GM10266 (cell line): ENCODE measurements at regions not wholly inside any gene's neighbourhood (a gene's known extent, or its start where the extent isn't known, plus 50 kb on each side); places are given as distances from the start of the nearest gene placed in this dataset.
"Not testable (repeated sequence)": the region's sequence is repeated elsewhere in the genome, so short reads cannot be mapped to it uniquely, and the experiment has no call there.

Experiments used
- DNase-seq: peaks from one replicate; pipeline ENCODE4 v3.0.0; 2012; ENCODE audit errors: extremely low spot score
- TF ChIP-seq, protein P1 (sequence below): IDR thresholded peaks from 2 replicates; pipeline ENCODE4 v1.5.1; 2012; ENCODE audit warnings: mild to moderate bottlenecking, low read depth; ENCODE audit not compliant: control insufficient read depth, insufficient read depth; ENCODE audit errors: missing control alignments

GRCh38 chr22:23495614-23496444 is 84.3 kb downstream of the IGLL1 start:
- DNase-seq = no peak
- TF ChIP-seq, protein P1, sequence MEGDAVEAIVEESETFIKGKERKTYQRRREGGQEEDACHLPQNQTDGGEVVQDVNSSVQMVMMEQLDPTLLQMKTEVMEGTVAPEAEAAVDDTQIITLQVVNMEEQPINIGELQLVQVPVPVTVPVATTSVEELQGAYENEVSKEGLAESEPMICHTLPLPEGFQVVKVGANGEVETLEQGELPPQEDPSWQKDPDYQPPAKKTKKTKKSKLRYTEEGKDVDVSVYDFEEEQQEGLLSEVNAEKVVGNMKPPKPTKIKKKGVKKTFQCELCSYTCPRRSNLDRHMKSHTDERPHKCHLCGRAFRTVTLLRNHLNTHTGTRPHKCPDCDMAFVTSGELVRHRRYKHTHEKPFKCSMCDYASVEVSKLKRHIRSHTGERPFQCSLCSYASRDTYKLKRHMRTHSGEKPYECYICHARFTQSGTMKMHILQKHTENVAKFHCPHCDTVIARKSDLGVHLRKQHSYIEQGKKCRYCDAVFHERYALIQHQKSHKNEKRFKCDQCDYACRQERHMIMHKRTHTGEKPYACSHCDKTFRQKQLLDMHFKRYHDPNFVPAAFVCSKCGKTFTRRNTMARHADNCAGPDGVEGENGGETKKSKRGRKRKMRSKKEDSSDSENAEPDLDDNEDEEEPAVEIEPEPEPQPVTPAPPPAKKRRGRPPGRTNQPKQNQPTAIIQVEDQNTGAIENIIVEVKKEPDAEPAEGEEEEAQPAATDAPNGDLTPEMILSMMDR = no peak

GRCh38 chr22:23494930-23495266 is 85.2 kb downstream of the IGLL1 start:
- TF ChIP-seq, protein P1 = no peak
- DNase-seq = no peak

- TF ChIP-seq, protein P1 = no peak
- no peak for DNase-seq
Observed at GRCh38 chr22:23485490-23485889, 94.6 kb downstream of the IGLL1 start.

GRCh38 chr22:23484651-23485050 is 95.4 kb downstream of the IGLL1 start:
- no peak for DNase-seq
- TF ChIP-seq, protein P1 = no peak

DNA sequence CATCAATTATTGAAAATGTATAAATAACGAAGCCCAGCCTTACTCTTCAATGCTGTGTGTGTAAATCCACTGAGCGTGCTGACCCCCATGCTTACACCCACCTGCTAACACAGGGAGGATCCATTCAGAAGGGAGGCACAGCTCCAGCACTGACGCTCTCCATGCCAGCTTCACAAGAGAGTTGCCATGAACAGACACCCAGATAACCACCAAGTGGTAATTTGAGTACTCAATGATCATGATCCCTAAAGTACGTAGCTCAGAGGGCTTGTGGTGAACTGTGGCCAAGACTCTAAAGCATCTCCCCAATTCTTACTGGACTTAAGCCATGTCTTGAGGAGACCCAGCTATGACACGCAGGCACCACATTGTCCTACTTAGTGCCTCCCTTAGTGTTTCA is 98.7 kb downstream of the IGLL1 start:
- DNase-seq = no peak

DNA sequence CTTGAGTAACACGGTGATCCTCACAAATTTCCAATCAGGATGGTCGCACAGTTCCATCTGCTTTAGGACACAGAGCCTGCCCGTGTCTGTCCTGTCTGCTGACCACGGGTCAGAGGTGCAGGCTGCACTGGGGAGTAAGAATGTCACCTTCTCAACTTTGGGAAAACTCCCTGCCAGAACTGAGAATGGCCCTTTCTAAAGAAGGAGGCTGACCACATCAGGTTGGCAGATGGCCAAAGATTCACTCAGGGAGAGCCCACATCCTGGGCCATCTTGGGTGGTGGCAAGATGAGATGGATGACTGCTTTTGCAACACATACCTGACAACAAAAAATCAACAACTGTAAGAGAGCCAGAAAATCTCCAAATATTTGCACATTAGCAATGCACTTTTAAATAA is 101.9 kb downstream of the IGLL1 start:
- TF ChIP-seq, protein P1 = no peak
- DNase-seq = no peak

More for the DNA sequence above, 98.7 kb downstream of the IGLL1 start:
- TF ChIP-seq, protein P1 = no peak

DNA sequence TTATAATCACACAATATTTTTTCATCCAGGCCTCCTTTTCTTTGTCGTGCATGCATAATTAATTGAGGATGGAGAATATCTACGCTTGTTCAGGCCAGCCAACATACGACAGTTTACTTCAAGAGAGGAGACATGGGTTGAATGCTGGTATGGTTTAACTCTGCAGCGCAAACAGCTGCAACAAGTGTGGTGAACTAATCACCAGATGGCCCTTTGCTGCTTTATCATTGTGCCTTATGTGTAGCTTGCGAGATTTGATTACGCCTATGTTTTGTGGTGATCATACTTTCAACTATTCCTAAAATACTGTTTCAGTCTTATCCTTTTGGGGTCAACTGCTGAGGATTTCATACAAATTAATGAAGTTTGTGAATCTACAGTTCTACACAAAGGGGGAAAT is 105.6 kb downstream of the IGLL1 start:
- DNase-seq = not testable (repeated sequence)
